ENCODE measurements at regions not wholly inside any gene's neighbourhood (a gene's known extent, or its start where the extent isn't known, plus 50 kb on each side); places are given as distances from the start of the nearest gene placed in this dataset.
A peak's percentile ranks its signal among the peaks of the same experiment; 100 is the strongest.

- no peak for DNase-seq (ENCODE audit: low spot score)
Observed at GRCh38 chr6:2562721-2563451, 187.8 kb downstream of the MYLK4 start.

- DNase-seq (ENCODE audit: low spot score): no peak
Observed at GRCh38 chr6:2560917-2561698, 189.6 kb downstream of the MYLK4 start.

- no peak for DNase-seq (ENCODE audit: low spot score)
Observed at GRCh38 chr6:2560140-2560818, 190.4 kb downstream of the MYLK4 start.

GRCh38 chr6:2558861-2559801, 191.6 kb downstream of the MYLK4 start:
- DNase-seq (ENCODE audit: low spot score): no peak

GRCh38 chr6:2558098-2558680, 192.5 kb downstream of the MYLK4 start:
- DNase-seq (ENCODE audit: low spot score): no peak

GRCh38 chr6:2557181-2557720, 193.5 kb downstream of the MYLK4 start:
- DNase-seq (ENCODE audit: low spot score): no peak

GRCh38 chr6:2556761-2557160, 194.0 kb downstream of the MYLK4 start:
- DNase-seq (ENCODE audit: low spot score): no peak

GRCh38 chr6:2554651-2555260, 196.0 kb downstream of the MYLK4 start:
- no peak for DNase-seq (ENCODE audit: low spot score)

- DNase-seq (ENCODE audit: low spot score): no peak
Observed at GRCh38 chr6:2552526-2553154, 198.1 kb downstream of the MYLK4 start.

- DNase-seq (ENCODE audit: low spot score): no peak
Observed at GRCh38 chr6:2551705-2552104, 199.0 kb downstream of the MYLK4 start.

- DNase-seq (ENCODE audit: low spot score): no peak
Observed at GRCh38 chr6:2550247-2550646, 200.5 kb downstream of the MYLK4 start.

- no peak for DNase-seq (ENCODE audit: low spot score)
Observed at GRCh38 chr6:2549834-2550233, 200.9 kb downstream of the MYLK4 start.

GRCh38 chr6:2547355-2547754, 203.4 kb downstream of the MYLK4 start:
- no peak for DNase-seq (ENCODE audit: low spot score)

- no peak for DNase-seq (ENCODE audit: low spot score)
Observed at GRCh38 chr6:2546901-2547300, 203.8 kb downstream of the MYLK4 start.

- no peak for DNase-seq (ENCODE audit: low spot score)
Observed at GRCh38 chr6:2545383-2546038, 205.2 kb downstream of the MYLK4 start.

- DNase-seq (ENCODE audit: low spot score): no peak
Observed at GRCh38 chr6:2543321-2543720, 207.4 kb downstream of the MYLK4 start.

GRCh38 chr6:2542858-2543218, 207.9 kb downstream of the MYLK4 start:
- peak; percentile 50 for DNase-seq (ENCODE audit: low spot score)

- no peak for DNase-seq (ENCODE audit: low spot score)
Observed at GRCh38 chr6:2542101-2542857, 208.4 kb downstream of the MYLK4 start.

GRCh38 chr6:2536451-2536850, 214.3 kb downstream of the MYLK4 start:
- DNase-seq (ENCODE audit: low spot score): no peak

Data from CD4-positive, alpha-beta T cell treated with Interleukin-2 at 100 ng/mL for 4 hours (primary cell).